HepG2 (cell line): ENCODE measurements at regions not wholly inside any gene's neighbourhood (a gene's known extent, or its start where the extent isn't known, plus 50 kb on each side); places are given as distances from the start of the nearest gene placed in this dataset.

Experiments
- HIVEP1 ChIP-seq: sonication (generic); formaldehyde crosslinking; IDR thresholded peaks from 2 replicates; pipeline ENCODE4 v1.4.0; 2020; ENCODE audit warnings: mild to moderate bottlenecking, missing genetic modification reagents
- NCOA1 ChIP-seq: sonication (generic); formaldehyde crosslinking; IDR thresholded peaks from 2 replicates; pipeline ENCODE4 v1.9.0; 2021; ENCODE audit warnings: missing genetic modification reagents
- PHF20 ChIP-seq: sonication (generic); formaldehyde crosslinking; IDR thresholded peaks from 2 replicates; pipeline ENCODE4 v1.5.0; 2020; ENCODE audit warnings: mild to moderate bottlenecking, missing genetic modification reagents
- TCF7L2 ChIP-seq: IDR thresholded peaks from 2 replicates; pipeline ENCODE4 v1.6.1; 2011; ENCODE audit warnings: mild to moderate bottlenecking, low read depth, low read length, moderate library complexity
- YEATS4 ChIP-seq: sonication (generic); formaldehyde crosslinking; IDR thresholded peaks from 2 replicates; pipeline ENCODE4 v1.4.0; 2020; ENCODE audit warnings: missing genetic modification reagents, borderline replicate concordance
- ZNF44 ChIP-seq: sonication (generic); formaldehyde crosslinking; IDR thresholded peaks from 2 replicates; pipeline ENCODE4 v1.5.1; 2020; ENCODE audit warnings: mild to moderate bottlenecking, missing genetic modification reagents
- ZNF563 ChIP-seq: sonication (generic); formaldehyde crosslinking; IDR thresholded peaks from 2 replicates; pipeline ENCODE4 v1.8.0; 2022; ENCODE audit warnings: mild to moderate bottlenecking, moderate library complexity, missing genetic modification reagents
- ZNF616 ChIP-seq: sonication (generic); formaldehyde crosslinking; IDR thresholded peaks from 2 replicates; pipeline ENCODE4 v1.5.0; 2020; ENCODE audit warnings: low read depth, mild to moderate bottlenecking, missing genetic modification reagents
- TF ChIP-seq, protein P1 (sequence below): sonication (generic); formaldehyde crosslinking; IDR thresholded peaks from one replicate; pipeline ENCODE4 v1.5.1; 2020; ENCODE audit warnings: mild to moderate bottlenecking, missing genetic modification reagents; ENCODE audit errors: not compliant biosample characterization
- TF ChIP-seq, protein P2 (sequence below): sonication (generic); formaldehyde crosslinking; IDR thresholded peaks from 2 replicates; pipeline ENCODE4 v1.8.0; 2023; ENCODE audit warnings: mild to moderate bottlenecking, missing genetic modification reagents
- TF ChIP-seq, protein P3 (sequence below): sonication (generic); formaldehyde crosslinking; IDR thresholded peaks from 2 replicates; pipeline ENCODE4 v1.8.0; 2022; ENCODE audit warnings: missing genetic modification reagents, mild to moderate bottlenecking, inconsistent platforms, borderline replicate concordance
- TF ChIP-seq, protein P4 (sequence below): sonication (generic); formaldehyde crosslinking; IDR thresholded peaks from 2 replicates; pipeline ENCODE4 v1.4.0; 2020; ENCODE audit warnings: missing genetic modification reagents

DNA sequence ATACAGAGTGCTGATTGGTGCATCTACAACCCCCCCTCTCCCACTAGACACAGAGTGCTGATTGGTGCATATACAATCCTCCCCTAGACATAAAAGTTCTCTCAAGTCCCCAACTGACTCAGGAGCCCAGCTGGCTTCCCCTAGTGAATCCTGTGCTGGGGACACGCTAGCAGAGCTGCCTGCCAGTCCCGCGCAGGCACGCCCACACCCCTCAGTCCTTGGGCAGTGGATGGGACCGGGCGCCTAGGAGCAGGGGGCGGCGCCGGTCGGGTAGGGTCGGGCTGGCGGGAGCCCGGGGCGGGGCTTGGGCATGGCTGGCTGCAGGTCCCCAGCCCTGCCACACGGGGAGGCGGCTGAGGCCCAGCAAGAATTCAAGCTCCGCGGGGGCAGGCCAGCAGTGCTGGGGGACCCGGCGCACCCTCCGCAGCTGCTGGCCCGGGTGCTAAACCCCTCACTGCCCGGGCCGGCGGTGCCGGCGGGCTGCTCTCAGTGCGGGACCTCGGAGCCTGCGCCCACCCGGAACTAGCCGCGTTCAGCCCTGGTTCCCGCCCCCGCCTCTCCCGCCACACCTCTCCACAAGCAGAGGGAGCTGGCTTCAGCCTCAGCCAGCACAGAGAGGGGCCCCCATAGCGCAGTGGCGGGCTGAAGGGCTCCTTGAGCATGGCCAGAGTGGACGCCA is 64.3 kb upstream of the DDHD1 start (continued):
- TF ChIP-seq, protein P1, sequence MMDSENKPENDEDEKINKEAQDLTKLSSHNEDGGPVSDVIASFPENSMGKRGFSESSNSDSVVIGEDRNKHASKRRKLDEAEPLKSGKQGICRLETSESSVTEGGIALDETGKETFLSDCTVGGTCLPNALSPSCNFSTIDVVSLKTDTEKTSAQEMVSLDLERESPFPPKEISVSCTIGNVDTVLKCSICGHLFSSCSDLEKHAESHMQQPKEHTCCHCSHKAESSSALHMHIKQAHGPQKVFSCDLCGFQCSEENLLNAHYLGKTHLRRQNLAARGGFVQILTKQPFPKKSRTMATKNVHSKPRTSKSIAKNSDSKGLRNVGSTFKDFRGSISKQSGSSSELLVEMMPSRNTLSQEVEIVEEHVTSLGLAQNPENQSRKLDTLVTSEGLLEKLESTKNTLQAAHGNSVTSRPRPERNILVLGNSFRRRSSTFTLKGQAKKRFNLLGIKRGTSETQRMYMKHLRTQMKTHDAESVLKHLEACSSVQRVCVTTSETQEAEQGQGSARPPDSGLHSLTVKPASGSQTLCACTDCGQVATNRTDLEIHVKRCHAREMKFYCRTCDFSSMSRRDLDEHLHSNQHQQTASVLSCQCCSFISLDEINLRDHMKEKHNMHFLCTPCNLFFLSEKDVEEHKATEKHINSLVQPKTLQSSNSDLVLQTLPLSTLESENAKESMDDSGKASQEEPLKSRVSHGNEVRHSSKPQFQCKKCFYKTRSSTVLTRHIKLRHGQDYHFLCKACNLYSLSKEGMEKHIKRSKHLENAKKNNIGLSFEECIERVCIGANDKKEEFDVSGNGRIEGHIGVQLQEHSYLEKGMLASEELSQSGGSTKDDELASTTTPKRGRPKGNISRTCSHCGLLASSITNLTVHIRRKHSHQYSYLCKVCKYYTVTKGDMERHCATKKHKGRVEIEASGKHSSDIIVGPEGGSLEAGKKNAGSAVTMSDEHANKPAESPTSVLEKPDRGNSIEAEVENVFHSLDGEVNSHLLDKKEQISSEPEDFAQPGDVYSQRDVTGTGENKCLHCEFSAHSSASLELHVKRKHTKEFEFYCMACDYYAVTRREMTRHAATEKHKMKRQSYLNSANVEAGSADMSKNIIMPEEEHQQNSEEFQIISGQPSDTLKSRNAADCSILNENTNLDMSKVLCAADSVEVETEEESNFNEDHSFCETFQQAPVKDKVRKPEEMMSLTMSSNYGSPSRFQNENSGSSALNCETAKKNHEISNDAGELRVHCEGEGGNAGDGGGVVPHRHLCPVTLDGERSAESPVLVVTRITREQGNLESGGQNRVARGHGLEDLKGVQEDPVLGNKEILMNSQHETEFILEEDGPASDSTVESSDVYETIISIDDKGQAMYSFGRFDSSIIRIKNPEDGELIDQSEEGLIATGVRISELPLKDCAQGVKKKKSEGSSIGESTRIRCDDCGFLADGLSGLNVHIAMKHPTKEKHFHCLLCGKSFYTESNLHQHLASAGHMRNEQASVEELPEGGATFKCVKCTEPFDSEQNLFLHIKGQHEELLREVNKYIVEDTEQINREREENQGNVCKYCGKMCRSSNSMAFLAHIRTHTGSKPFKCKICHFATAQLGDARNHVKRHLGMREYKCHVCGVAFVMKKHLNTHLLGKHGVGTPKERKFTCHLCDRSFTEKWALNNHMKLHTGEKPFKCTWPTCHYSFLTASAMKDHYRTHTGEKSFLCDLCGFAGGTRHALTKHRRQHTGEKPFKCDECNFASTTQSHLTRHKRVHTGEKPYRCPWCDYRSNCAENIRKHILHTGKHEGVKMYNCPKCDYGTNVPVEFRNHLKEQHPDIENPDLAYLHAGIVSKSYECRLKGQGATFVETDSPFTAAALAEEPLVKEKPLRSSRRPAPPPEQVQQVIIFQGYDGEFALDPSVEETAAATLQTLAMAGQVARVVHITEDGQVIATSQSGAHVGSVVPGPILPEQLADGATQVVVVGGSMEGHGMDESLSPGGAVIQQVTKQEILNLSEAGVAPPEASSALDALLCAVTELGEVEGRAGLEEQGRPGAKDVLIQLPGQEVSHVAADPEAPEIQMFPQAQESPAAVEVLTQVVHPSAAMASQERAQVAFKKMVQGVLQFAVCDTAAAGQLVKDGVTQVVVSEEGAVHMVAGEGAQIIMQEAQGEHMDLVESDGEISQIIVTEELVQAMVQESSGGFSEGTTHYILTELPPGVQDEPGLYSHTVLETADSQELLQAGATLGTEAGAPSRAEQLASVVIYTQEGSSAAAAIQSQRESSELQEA (CRISPR knock-in tag) = no peak
- TF ChIP-seq ZNF44 (CRISPR knock-in tag) (no peak), ZNF563 (CRISPR knock-in tag) (no peak), ZNF616 (CRISPR knock-in tag) (no peak), TCF7L2 (no peak), HIVEP1 (no peak), YEATS4 (CRISPR knock-in tag) (0 out of 2 replicates have a peak, but pooled peaks have one; percentile 43), NCOA1 (CRISPR knock-in tag) (no peak), PHF20 (CRISPR knock-in tag) (peak; percentile 44; the same call in 1 of the 2 replicates)
- TF ChIP-seq, protein P2, sequence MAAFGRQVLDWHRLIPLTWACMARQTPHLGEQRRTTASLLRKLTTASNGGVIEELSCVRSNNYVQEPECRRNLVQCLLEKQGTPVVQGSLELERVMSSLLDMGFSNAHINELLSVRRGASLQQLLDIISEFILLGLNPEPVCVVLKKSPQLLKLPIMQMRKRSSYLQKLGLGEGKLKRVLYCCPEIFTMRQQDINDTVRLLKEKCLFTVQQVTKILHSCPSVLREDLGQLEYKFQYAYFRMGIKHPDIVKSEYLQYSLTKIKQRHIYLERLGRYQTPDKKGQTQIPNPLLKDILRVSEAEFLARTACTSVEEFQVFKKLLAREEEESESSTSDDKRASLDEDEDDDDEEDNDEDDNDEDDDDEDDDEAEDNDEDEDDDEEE (CRISPR knock-in tag) = no peak
- TF ChIP-seq, protein P3, sequence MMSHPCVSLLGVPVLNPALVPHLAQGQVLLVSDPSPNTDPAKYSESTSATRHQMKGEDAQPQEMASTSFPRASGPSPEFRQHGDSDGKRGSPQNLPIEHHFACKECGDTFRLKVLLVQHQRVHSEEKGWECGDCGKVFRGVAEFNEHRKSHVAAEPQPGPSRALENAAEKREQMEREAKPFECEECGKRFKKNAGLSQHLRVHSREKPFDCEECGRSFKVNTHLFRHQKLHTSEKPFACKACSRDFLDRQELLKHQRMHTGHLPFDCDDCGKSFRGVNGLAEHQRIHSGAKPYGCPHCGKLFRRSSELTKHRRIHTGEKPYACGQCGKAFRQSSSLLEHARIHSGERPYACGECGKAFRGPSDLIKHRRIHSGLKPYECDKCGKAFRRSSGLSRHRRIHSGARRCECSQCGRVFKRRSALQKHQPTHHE (CRISPR knock-in tag) = no peak
- TF ChIP-seq, protein P4, sequence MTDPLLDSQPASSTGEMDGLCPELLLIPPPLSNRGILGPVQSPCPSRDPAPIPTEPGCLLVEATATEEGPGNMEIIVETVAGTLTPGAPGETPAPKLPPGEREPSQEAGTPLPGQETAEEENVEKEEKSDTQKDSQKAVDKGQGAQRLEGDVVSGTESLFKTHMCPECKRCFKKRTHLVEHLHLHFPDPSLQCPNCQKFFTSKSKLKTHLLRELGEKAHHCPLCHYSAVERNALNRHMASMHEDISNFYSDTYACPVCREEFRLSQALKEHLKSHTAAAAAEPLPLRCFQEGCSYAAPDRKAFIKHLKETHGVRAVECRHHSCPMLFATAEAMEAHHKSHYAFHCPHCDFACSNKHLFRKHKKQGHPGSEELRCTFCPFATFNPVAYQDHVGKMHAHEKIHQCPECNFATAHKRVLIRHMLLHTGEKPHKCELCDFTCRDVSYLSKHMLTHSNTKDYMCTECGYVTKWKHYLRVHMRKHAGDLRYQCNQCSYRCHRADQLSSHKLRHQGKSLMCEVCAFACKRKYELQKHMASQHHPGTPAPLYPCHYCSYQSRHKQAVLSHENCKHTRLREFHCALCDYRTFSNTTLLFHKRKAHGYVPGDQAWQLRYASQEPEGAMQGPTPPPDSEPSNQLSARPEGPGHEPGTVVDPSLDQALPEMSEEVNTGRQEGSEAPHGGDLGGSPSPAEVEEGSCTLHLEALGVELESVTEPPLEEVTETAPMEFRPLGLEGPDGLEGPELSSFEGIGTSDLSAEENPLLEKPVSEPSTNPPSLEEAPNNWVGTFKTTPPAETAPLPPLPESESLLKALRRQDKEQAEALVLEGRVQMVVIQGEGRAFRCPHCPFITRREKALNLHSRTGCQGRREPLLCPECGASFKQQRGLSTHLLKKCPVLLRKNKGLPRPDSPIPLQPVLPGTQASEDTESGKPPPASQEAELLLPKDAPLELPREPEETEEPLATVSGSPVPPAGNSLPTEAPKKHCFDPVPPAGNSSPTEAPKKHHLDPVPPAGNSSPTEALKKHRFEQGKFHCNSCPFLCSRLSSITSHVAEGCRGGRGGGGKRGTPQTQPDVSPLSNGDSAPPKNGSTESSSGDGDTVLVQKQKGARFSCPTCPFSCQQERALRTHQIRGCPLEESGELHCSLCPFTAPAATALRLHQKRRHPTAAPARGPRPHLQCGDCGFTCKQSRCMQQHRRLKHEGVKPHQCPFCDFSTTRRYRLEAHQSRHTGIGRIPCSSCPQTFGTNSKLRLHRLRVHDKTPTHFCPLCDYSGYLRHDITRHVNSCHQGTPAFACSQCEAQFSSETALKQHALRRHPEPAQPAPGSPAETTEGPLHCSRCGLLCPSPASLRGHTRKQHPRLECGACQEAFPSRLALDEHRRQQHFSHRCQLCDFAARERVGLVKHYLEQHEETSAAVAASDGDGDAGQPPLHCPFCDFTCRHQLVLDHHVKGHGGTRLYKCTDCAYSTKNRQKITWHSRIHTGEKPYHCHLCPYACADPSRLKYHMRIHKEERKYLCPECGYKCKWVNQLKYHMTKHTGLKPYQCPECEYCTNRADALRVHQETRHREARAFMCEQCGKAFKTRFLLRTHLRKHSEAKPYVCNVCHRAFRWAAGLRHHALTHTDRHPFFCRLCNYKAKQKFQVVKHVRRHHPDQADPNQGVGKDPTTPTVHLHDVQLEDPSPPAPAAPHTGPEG (CRISPR knock-in tag) = no peak
